Tibial nerve (tissue), 4 donors: ENCODE measurements at regions not wholly inside any gene's neighbourhood (a gene's known extent, or its start where the extent isn't known, plus 50 kb on each side); places are given as distances from the start of the nearest gene placed in this dataset.

Experiments used
- DNase-seq, 2 donors: peaks; one replicate each; pipeline ENCODE4 v3.0.0-alpha.2; 2019; ENCODE audit warnings: low spot score in 2 of 2
- H3K27ac ChIP-seq, 4 donors: fragments of 200-600 bp; sonication (generic) in 3 of 4; one replicate each; pipeline ENCODE4 v1.5.1; 2017 to 2019; ENCODE audit warnings: mild to moderate bottlenecking in 1 of 4
- H3K27me3 ChIP-seq, 2 donors: fragments of 200-600 bp; sonication (generic) in 1 of 2; one replicate each; pipeline versions ENCODE4 v1.5.1 to v1.6.0; 2017 to 2019
- H3K36me3 ChIP-seq, 3 donors: fragments of 200-600 bp; sonication (generic); one replicate each; pipeline ENCODE4 v1.5.1; 2018 to 2019
- H3K4me1 ChIP-seq, 4 donors: fragments of 200-600 bp; sonication (generic) in 3 of 4; one replicate each; pipeline ENCODE4 v1.5.1; 2017 to 2019
- H3K4me3 ChIP-seq, 4 donors: fragments of 200-600 bp; sonication (generic) in 3 of 4; one replicate each; pipeline ENCODE4 v1.5.1; 2017 to 2019; ENCODE audit warnings: mild to moderate bottlenecking in 1 of 4, moderate library complexity in 1 of 4
- H3K9me3 ChIP-seq, 4 donors: fragments of 200-600 bp; sonication (generic) in 3 of 4; one replicate each; pipeline ENCODE4 v1.5.1; 2017 to 2019
- CTCF ChIP-seq, 5 experiments: fragments of 200-600 bp in 3 of 5; fragments of 450-650 bp in 2 of 5; sonication (generic) in 3 of 5; IDR thresholded peaks; one replicate each; pipeline ENCODE4 v1.5.1; 2016 to 2019; ENCODE audit warnings: antibody characterized with exemption in 5 of 5, mild to moderate bottlenecking in 3 of 5, moderate library complexity in 2 of 5
- EP300 ChIP-seq, 2 donors: sonication (generic); formaldehyde crosslinking; IDR thresholded peaks; one replicate each; pipeline ENCODE4 v1.6.1; 2017; ENCODE audit warnings: antibody characterized with exemption in 2 of 2, mild to moderate bottlenecking in 1 of 2
- POLR2A ChIP-seq, 2 donors: fragments of 450-650 bp; IDR thresholded peaks; one replicate each; pipeline ENCODE4 v1.6.1; 2017; ENCODE audit warnings: antibody characterized with exemption in 2 of 2, mild to moderate bottlenecking in 2 of 2, moderate library complexity in 2 of 2
- WGBS, 2 donors: methylation state at CpG; one replicate each; pipeline ENCODE4 v1.1.5; 2018; 5-methylcytosine and 5-hydroxymethylcytosine counted together

- DNase-seq: no peak
- Histone ChIP-seq H3K4me1 (peaks cover 0 to 32% (median 2%) of the 10 kb centered on the region in 4 donors), H3K4me3 (no peak overlapping the region), H3K27me3 (no peaks in the 10 kb centered on the region), H3K9me3 (peaks cover 0 to 3% (median 0%) of the 10 kb centered on the region in 4 donors), H3K36me3 (peaks cover 0 to 10% (median 0%) of the 10 kb centered on the region in 3 donors), H3K27ac (peak overlapping the region in 1 of 4 donors; percentile 47)
- 78 to 80% methylated on average over 5 of the region's 5 CpGs for WGBS, 2 donors
- TF ChIP-seq CTCF (IDR thresholded peaks at IDR 0.05): no peak
- no peak for TF ChIP-seq EP300 (IDR thresholded peaks at IDR 0.05)
- TF ChIP-seq POLR2A (IDR thresholded peaks at IDR 0.05): no peak
Measured at GRCh38 chrX:10051866-10052480, 84.8 kb downstream of the CLDN34 start.

- DNase-seq: no peak
- H3K27ac ChIP-seq: peak overlapping the region in 1 of 4 donors; percentile 47
Measured at GRCh38 chrX:10052906-10053625, 85.9 kb downstream of the CLDN34 start.

GRCh38 chrX:10054396-10054795, 87.2 kb downstream of the CLDN34 start:
- H3K27me3 ChIP-seq: no peaks in the 10 kb centered on the region
- H3K9me3 ChIP-seq: peaks cover 0 to 3% (median 0%) of the 10 kb centered on the region in 4 donors
- TF ChIP-seq CTCF (IDR thresholded peaks at IDR 0.05) (no peak), EP300 (IDR thresholded peaks at IDR 0.05) (no peak), POLR2A (IDR thresholded peaks at IDR 0.05) (no peak)
- no peak overlapping the region for H3K27ac ChIP-seq
- no peak overlapping the region for H3K4me3 ChIP-seq
- no peak for DNase-seq
- peaks cover 0 to 10% (median 0%) of the 10 kb centered on the region in 3 donors for H3K36me3 ChIP-seq
- H3K4me1 ChIP-seq: peaks cover 0 to 18% (median 2%) of the 10 kb centered on the region in 4 donors
- 82 to 98% methylated on average over 7 to 8 of the region's 8 CpGs for WGBS, 2 donors

More at GRCh38 chrX:10052906-10053625, 85.9 kb downstream of the CLDN34 start:
- H3K27me3 ChIP-seq: no peaks in the 10 kb centered on the region
- WGBS, 2 donors: 73 to 75% methylated on average over 5 of the region's 5 CpGs
- H3K36me3 ChIP-seq: peaks cover 0 to 10% (median 0%) of the 10 kb centered on the region in 3 donors
- H3K4me1 ChIP-seq: peaks cover 0 to 25% (median 2%) of the 10 kb centered on the region in 4 donors
- peaks cover 0 to 3% (median 0%) of the 10 kb centered on the region in 4 donors for H3K9me3 ChIP-seq
- no peak overlapping the region for H3K4me3 ChIP-seq
- TF ChIP-seq EP300 (IDR thresholded peaks at IDR 0.05) (no peak), CTCF (IDR thresholded peaks at IDR 0.05) (no peak), POLR2A (IDR thresholded peaks at IDR 0.05) (no peak)

- H3K4me3 ChIP-seq: no peak overlapping the region
- H3K36me3 ChIP-seq: peaks cover 0 to 10% (median 0%) of the 10 kb centered on the region in 3 donors
- DNase-seq: no peak
- H3K9me3 ChIP-seq: peaks cover 0 to 3% (median 0%) of the 10 kb centered on the region in 4 donors
- H3K27me3 ChIP-seq: no peaks in the 10 kb centered on the region
- H3K27ac ChIP-seq: no peak overlapping the region
- WGBS, 2 donors: 82 to 86% methylated on average over 2 to 8 of the region's 8 CpGs
- no peak for TF ChIP-seq EP300 (IDR thresholded peaks at IDR 0.05)
- TF ChIP-seq CTCF (IDR thresholded peaks at IDR 0.05): no peak
- no peak for TF ChIP-seq POLR2A (IDR thresholded peaks at IDR 0.05)
- peaks cover 0 to 7% (median 0%) of the 10 kb centered on the region in 4 donors for H3K4me1 ChIP-seq
Measured at GRCh38 chrX:10055430-10055829, 88.3 kb downstream of the CLDN34 start.

GRCh38 chrX:10062352-10062751, 94.4 kb upstream of the CLCN4 start:
- Histone ChIP-seq H3K4me1 (no peaks in the 10 kb centered on the region), H3K27ac (no peak overlapping the region), H3K4me3 (no peak overlapping the region), H3K27me3 (no peaks in the 10 kb centered on the region), H3K36me3 (peaks cover 0 to 3% (median 0%) of the 10 kb centered on the region in 3 donors), H3K9me3 (no peaks in the 10 kb centered on the region)
- 60 to 77% methylated on average over 4 of the region's 4 CpGs for WGBS, 2 donors
- DNase-seq: no peak
- TF ChIP-seq POLR2A (IDR thresholded peaks at IDR 0.05) (no peak), CTCF (IDR thresholded peaks at IDR 0.05) (no peak), EP300 (IDR thresholded peaks at IDR 0.05) (no peak)
